Left cardiac atrium (tissue), 4 donors: ENCODE measurements at regions not wholly inside any gene's neighbourhood (a gene's known extent, or its start where the extent isn't known, plus 50 kb on each side); places are given as distances from the start of the nearest gene placed in this dataset.

Experiments used
- ATAC-seq, 2 donors: fragments of 200-7000 bp; cut with Tn5 transposase; one replicate each; pipeline ENCODE4 v1.9.1; 2020; ENCODE audit warnings: mild to moderate bottlenecking in 2 of 2, moderate library complexity in 2 of 2
- DNase-seq: peaks from one replicate; pipeline ENCODE4 v3.0.0-alpha.2; 2020
- intact Hi-C, 2 donors: fragments of 100-400 bp; cut with DNase I; formaldehyde crosslinking; loops; one replicate each; pipeline versions ENCODE4 v1.14.1 to v1.15.1; 2022 to 2023
- donor health status: DM: no; HTN: yes; CAD: no.
- donor health status: DM: no; HTN: yes; CAD: no; lungs with severe emphysema.
- donor health status: DM: yes; HTN: yes; CAD: no.
- donor health status: Dilated cardiomyopathy.

DNA sequence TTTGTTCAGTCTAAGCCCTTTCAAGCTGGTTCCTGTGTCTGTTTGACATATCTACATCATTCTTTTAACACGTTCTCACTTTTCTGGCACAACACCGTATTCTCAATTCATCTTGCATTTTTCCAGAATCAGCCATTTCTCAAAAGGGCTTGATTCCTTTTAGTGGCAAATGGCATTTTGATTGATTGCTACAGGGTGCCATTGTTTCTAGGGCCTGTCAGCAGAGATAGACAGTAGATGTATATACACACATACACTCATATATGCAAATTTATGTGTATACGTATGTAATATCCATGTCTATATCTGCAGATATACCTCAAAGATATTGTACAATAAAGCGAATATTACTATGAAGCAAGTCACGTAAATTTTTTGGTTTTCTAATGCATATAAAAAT, 367.9 kb upstream of the TNP1 start:
- DNase-seq (no peak), ATAC-seq (no peak)
- intact Hi-C loops, result no loop called here

GRCh38 chr2:217225596-217225995, 365.7 kb upstream of the TNP1 start:
- intact Hi-C loops, result no loop called here
- ATAC-seq (no peak), DNase-seq (no peak)

DNA sequence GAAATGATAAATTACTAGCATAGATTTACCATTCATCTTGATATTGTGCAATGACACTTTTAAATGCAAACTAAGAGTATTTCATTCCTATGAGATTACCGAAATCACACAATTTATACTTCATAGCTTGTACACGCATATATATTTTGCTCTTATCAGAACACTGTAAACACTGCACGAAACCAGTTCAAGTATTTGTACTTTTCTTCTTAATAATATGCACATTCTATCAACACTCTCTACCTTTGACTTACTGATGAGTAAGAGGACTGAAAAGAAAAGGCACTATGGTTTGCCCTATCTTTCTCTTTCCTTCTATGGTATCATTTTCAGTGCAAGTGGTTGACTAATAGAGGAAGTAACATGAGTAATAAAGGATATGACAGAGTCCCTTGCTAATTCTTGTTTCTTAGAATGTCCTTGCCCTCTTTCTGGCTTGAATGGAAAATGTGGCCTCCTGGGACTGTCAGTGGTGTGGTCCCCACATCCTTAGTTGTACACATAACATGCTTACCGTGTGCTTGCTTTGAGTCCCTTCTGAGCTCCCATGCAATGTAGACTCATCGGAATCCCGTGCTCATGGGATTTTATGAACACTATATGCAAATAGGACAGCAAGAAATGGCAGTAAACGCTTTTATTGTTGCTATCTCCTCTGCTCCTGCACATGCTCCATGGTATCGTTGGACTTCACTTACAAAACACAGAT, 363.5 kb upstream of the TNP1 start:
- ATAC-seq (peak; percentile 34 to 70), DNase-seq (peak; percentile 34)
- intact Hi-C loops, result no loop called here

DNA sequence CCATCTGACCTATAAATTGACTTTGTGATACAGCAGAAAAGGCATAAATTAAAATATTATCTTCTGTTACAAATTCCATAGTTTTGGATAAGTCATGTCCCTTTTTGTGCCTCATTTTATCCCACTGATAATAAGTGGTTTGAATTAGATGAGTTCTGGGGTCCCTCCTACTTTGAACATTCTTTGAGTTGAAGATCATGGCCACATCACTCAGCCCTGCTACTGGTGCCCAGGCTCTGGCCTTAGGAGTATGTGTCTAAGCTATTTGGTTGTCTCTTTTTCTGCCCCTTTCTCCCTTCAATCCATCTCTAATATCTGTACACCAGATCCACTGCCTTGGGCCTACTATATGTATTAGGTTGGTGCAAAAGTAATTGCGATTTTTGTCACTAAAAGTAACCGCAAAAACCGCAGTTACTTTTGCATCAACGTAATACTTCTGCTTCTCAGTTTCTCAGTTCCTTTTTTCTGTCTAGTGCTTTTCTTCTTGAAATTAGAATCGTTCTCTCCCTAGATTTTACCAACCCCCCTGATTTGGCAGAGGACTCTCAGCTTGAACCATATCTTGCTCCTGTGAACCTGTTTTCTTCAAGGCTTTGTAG, 362.5 kb upstream of the TNP1 start:
- no peak for ATAC-seq
- DNase-seq, result no peak
- intact Hi-C loops, result no loop called here

DNA sequence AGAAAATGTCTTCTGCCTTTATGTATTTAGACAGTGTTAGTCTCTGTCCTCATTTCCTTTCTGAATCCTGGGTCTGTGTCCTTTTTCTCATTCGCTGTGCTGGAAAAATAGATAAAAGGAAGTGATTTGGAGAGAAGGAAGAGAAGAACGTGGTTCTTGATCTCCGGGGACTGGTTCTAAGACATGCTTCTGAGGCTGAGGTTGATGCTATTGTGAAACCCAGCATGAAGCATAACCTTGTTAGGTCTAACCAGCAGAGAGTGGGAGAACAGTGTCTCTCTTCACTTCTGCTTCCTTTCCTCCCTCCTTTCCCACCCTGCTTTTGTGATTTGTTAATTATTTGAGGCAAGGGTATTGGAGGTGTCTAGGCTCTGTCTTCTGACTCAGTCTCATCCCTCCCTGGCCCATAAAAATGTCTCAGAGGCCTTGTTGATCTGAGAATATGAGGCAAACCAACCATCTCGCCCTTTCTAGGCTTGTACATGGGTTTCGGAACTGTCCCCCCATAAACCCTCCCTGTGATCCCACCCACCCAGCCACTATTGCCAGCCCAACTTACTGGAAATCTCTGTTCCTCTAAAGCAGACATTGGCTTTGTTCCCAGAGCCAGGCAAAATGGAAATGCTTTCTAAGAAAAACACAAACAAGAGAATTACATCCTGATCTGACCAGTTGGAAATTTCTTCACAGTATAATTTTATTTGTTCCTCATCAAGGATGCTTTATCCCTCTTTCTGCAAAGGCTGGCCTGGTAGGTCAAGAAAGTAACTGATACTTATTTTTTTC, 360.6 kb upstream of the TNP1 start:
- no peak for ATAC-seq
- peak; percentile 24 for DNase-seq
- intact Hi-C loops, result no loop called here

DNA sequence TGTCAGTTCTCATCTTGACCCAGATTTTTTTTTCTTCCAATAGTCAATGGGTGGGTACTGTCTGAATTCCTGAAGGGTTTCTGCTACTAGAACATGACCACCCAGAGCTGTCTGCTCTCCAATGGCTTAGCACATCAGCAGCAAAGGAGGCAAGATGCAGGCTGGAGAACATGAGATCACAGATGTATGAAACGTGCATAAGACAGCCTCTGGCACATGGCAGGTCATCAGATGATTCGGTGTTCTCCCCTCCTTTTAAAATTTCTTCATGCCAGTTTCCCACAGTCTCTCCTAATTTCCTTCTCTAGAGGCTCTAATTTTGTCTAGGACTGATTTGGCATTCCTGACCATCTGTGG, 359.3 kb upstream of the TNP1 start:
- ATAC-seq, result peak in 1 of 2 donors; percentile 13
- intact Hi-C loops, result no loop called here
- no peak for DNase-seq

GRCh38 chr2:217218269-217219163, 358.7 kb upstream of the TNP1 start:
- intact Hi-C loops, result no loop called here
- ATAC-seq (peak; percentile 71 to 74), DNase-seq (no peak)

DNA sequence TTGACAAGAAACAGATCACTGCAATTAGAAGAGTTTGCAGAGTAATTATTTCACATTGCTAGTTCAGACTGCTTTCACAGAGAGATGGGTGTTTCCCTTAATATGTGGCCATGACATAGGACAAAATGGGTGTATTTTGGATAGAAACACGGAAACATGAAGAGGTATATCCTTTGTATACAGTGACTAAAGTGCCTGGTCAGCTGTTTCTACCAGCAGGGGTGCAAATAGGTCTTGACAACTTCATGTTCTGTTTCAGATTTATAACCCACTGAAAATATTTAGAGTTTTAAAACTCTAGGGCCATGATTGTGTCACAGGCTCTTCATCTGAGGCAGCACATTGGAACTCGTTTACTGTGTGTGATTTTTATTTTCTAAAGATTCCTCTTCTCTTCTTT, 357.1 kb upstream of the TNP1 start:
- ATAC-seq (no peak), DNase-seq (no peak)
- intact Hi-C loops, result no loop called here

GRCh38 chr2:217216316-217216715, 356.5 kb upstream of the TNP1 start:
- no peak for ATAC-seq
- intact Hi-C loops, result no loop called here
- no peak for DNase-seq

GRCh38 chr2:217215877-217216276, 356.0 kb upstream of the TNP1 start:
- ATAC-seq, result no peak
- intact Hi-C loops, result no loop called here

GRCh38 chr2:217208867-217209266, 349.0 kb upstream of the TNP1 start:
- no peak for ATAC-seq
- intact Hi-C loops, result no loop called here
- DNase-seq, result no peak

More at GRCh38 chr2:217215877-217216276, 356.0 kb upstream of the TNP1 start:
- no peak for DNase-seq

- no peak for DNase-seq
- intact Hi-C loops, result no loop called here
These were observed 347.8 kb upstream of the TNP1 start for GRCh38 chr2:217207699-217208010.

GRCh38 chr2:217206907-217207698, 347.2 kb upstream of the TNP1 start:
- DNase-seq, result no peak
- no peak for ATAC-seq
- intact Hi-C loops, result no loop called here

More at GRCh38 chr2:217207699-217208010, 347.8 kb upstream of the TNP1 start:
- ATAC-seq, result no peak

DNA sequence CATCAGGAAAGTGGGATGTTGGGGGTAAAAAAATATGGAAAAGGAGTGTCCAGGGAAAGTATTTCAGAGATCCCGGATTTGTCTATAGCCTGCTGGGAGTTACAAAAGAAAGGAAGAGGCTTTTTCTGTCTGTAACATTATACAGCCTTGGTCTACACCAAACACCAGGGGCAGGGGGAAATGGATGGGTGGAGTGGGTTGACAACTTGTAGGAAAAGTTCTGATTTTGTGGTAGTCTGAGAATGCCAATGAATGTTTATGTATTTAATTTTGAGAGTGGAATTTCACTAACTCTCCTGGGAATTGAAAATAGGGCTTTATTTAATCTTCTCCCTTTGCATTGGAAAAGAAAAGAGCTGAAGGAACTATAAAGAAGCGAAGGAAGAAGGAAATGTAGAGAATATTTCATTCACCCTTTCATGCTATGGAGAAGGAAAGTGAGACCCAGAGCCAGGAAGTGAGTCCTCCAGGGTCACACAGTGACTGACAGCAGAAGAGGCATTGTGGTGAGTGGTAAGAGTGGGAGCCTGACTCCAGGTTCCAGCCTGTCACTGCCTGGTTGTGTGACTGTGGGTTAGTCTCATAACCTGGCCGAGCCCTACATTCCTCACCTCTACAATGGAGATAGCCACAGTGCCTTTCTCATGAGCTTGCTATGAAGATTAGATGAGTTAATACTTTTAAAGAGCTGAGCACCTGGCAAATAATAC, 346.3 kb upstream of the TNP1 start:
- no peak for ATAC-seq
- intact Hi-C loops, result no loop called here
- no peak for DNase-seq

GRCh38 chr2:217204358-217204757, 344.5 kb upstream of the TNP1 start:
- ATAC-seq (no peak), DNase-seq (no peak)
- intact Hi-C loops, result no loop called here

- intact Hi-C loops, result no loop called here
- ATAC-seq, result no peak
These were observed 343.2 kb upstream of the TNP1 start for GRCh38 chr2:217203086-217203485.

GRCh38 chr2:217199255-217199630, 339.4 kb upstream of the TNP1 start:
- intact Hi-C loops, result no loop called here
- ATAC-seq, result no peak

More at GRCh38 chr2:217203086-217203485, 343.2 kb upstream of the TNP1 start:
- DNase-seq, result no peak

More at GRCh38 chr2:217199255-217199630, 339.4 kb upstream of the TNP1 start:
- DNase-seq, result no peak
